H1 (cell line): ENCODE measurements at regions not wholly inside any gene's neighbourhood (a gene's known extent, or its start where the extent isn't known, plus 50 kb on each side); places are given as distances from the start of the nearest gene placed in this dataset.

Experiments
- CTCF ChIA-PET: fragments of 300-600 bp; sonication (Branson Sonifier 250); formaldehyde crosslinking; loops from one replicate; lab custom pipeline; 2021; ENCODE audit not compliant: partially characterized antibody; lab: Charles Lee
- POLR2A ChIA-PET: fragments of 300-600 bp; sonication (Branson Sonifier 250); formaldehyde crosslinking; loops from one replicate; lab custom pipeline; 2021; ENCODE audit warnings: inconsistent platforms; ENCODE audit not compliant: partially characterized antibody; lab: Charles Lee
- DNase-seq, 2 experiments: peaks; one replicate each; pipeline versions ENCODE4 v3.0.0 to v3.0.0-alpha.2; 2010 to 2022; ENCODE audit warnings: low spot score in 2 of 2, low read depth in 1 of 2, mixed read lengths in 1 of 2
- FAIRE-seq: peaks from 2 replicates; lab custom pipeline; 2011; peaks lifted over from hg19 to GRCh38; lab: Jason Lieb, UNC
- H2AFZ ChIP-seq: 2 replicates; pipeline ENCODE4 v1.8.1; 2012; ENCODE audit warnings: low read length, inconsistent platforms
- H2AK5ac ChIP-seq: 2 replicates; pipeline ENCODE4 v1.6.1; 2013; ENCODE audit warnings: low read depth, low read length
- H2BK120ac ChIP-seq: replicated peaks from 2 replicates; pipeline ENCODE3; 2013; ENCODE audit warnings: low read depth, low read length, inconsistent platforms
- H2BK12ac ChIP-seq: 2 replicates; pipeline ENCODE4 v1.6.1; 2013; ENCODE audit warnings: low read depth, low read length
- H2BK15ac ChIP-seq: 2 replicates; pipeline ENCODE4 v1.6.1; 2013; ENCODE audit warnings: low read length
- H2BK20ac ChIP-seq: 2 replicates; pipeline ENCODE4 v1.6.1; 2013; ENCODE audit warnings: low read length
- H2BK5ac ChIP-seq: 2 replicates; pipeline ENCODE4 v1.6.1; 2013; ENCODE audit warnings: low read depth, low read length
- H3K14ac ChIP-seq: 2 replicates; pipeline ENCODE4 v1.6.1; 2013; ENCODE audit warnings: inconsistent platforms; ENCODE audit not compliant: insufficient read length
- H3K18ac ChIP-seq: 2 replicates; pipeline ENCODE4 v1.6.1; 2013; ENCODE audit warnings: low read length; ENCODE audit errors: extremely low read depth
- H3K23ac ChIP-seq: 2 replicates; pipeline ENCODE4 v1.6.1; 2013; ENCODE audit warnings: inconsistent platforms; ENCODE audit not compliant: insufficient read length
- H3K23me2 ChIP-seq: 2 replicates; pipeline ENCODE4 v1.6.1; 2013; ENCODE audit warnings: low read depth, low read length
- H3K27ac ChIP-seq: 2 replicates; pipeline ENCODE4 v1.6.1; 2011; ENCODE audit warnings: low read depth, low read length, inconsistent platforms
- H3K27me3 ChIP-seq, 4 experiments: replicated peaks in 1 of 4; 1 replicate in 1 of 4; 2 replicates in 3 of 4; pipeline versions ENCODE4 v1.6.1 to v1.8.1; 2011 to 2013; ENCODE audit warnings: low read length in 3 of 4, mild to moderate bottlenecking in 3 of 4, inconsistent platforms in 2 of 4, mixed read lengths in 2 of 4, moderate library complexity in 1 of 4; ENCODE audit not compliant: control insufficient read depth in 3 of 4, insufficient read depth in 3 of 4; ENCODE audit errors: extremely low read depth in 1 of 4
- H3K36me3 ChIP-seq, 4 experiments: 2 replicates each; pipeline versions ENCODE4 v1.6.1 to v1.8.1; 2011 to 2013; ENCODE audit warnings: mild to moderate bottlenecking in 4 of 4, low read length in 3 of 4, moderate library complexity in 2 of 4, control low read depth in 1 of 4, inconsistent platforms in 1 of 4; ENCODE audit not compliant: insufficient read depth in 4 of 4, control insufficient read depth in 2 of 4
- H3K4ac ChIP-seq: replicated peaks from 2 replicates; pipeline ENCODE3; 2013; ENCODE audit warnings: low read length, low read depth, mixed read lengths, inconsistent platforms; ENCODE audit not compliant: insufficient read length
- H3K4me1 ChIP-seq, 4 experiments: replicated peaks in 1 of 4; 1 replicate in 1 of 4; 2 replicates in 3 of 4; pipeline versions ENCODE4 v1.6.1 to v1.8.1; 2011 to 2013; ENCODE audit warnings: low read length in 3 of 4, inconsistent platforms in 2 of 4, mixed read lengths in 1 of 4; ENCODE audit not compliant: insufficient read depth in 4 of 4, control insufficient read depth in 3 of 4
- H3K4me2 ChIP-seq, 2 experiments: 2 replicates each; pipeline versions ENCODE4 v1.6.1 to v1.8.1; 2011 to 2013; ENCODE audit warnings: low read depth in 2 of 2, low read length in 2 of 2, control low read depth in 1 of 2, inconsistent platforms in 1 of 2, mild to moderate bottlenecking in 1 of 2; ENCODE audit not compliant: insufficient read depth in 1 of 2
- H3K4me3 ChIP-seq, 4 experiments: fragments of 200-600, 300-600 bp in 1 of 4; sonication (generic), shearing (Covaris generic), sonication (Bioruptor Twin) in 1 of 4; 2 replicates each; pipeline versions ENCODE4 v1.5.1 to v1.8.1; 2011 to 2016; ENCODE audit warnings: low read length in 4 of 4, low read depth in 3 of 4, control low read depth in 2 of 4, inconsistent platforms in 2 of 4, mild to moderate bottlenecking in 2 of 4, mixed read lengths in 1 of 4, moderate library complexity in 1 of 4; ENCODE audit not compliant: insufficient read depth in 2 of 4; ENCODE audit errors: extremely low read depth in 1 of 4
- H3K56ac ChIP-seq: replicated peaks from 2 replicates; pipeline ENCODE3; 2013; ENCODE audit warnings: low read depth, mild to moderate bottlenecking, mixed read lengths, low read length, inconsistent platforms; ENCODE audit not compliant: insufficient read length
- H3K79me1 ChIP-seq: 2 replicates; pipeline ENCODE4 v1.6.1; 2013; ENCODE audit warnings: low read depth, low read length, control low read depth
- H3K79me2 ChIP-seq, 2 experiments: 2 replicates each; pipeline versions ENCODE4 v1.6.1 to v1.8.1; 2012 to 2013; ENCODE audit warnings: low read length in 2 of 2, mild to moderate bottlenecking in 2 of 2, inconsistent platforms in 1 of 2; ENCODE audit not compliant: insufficient read depth in 2 of 2, control insufficient read depth in 1 of 2
- H3K9ac ChIP-seq, 4 experiments: replicated peaks in 1 of 4; 1 replicate in 1 of 4; 2 replicates in 3 of 4; pipeline versions ENCODE4 v1.6.1 to v1.8.1; 2011 to 2013; ENCODE audit warnings: low read depth in 3 of 4, low read length in 3 of 4, control low read depth in 2 of 4, mild to moderate bottlenecking in 2 of 4, moderate library complexity in 2 of 4, inconsistent platforms in 1 of 4; ENCODE audit errors: extremely low read depth in 1 of 4
- H3K9me3 ChIP-seq, 2 experiments: 2 replicates each; pipeline versions ENCODE4 v1.6.1 to v1.8.1; 2012 to 2013; ENCODE audit warnings: mild to moderate bottlenecking in 2 of 2, moderate library complexity in 2 of 2, control low read depth in 1 of 2, inconsistent platforms in 1 of 2, low read depth in 1 of 2, low read length in 1 of 2, mixed read lengths in 1 of 2; ENCODE audit not compliant: insufficient read depth in 2 of 2
- H4K20me1 ChIP-seq, 2 experiments: replicated peaks in 1 of 2; 2 replicates each; pipeline versions ENCODE3 to v1.8.1; 2011 to 2013; ENCODE audit warnings: inconsistent platforms in 2 of 2, low read length in 2 of 2, mild to moderate bottlenecking in 1 of 2; ENCODE audit not compliant: insufficient read depth in 2 of 2, control insufficient read depth in 1 of 2
- H4K5ac ChIP-seq: 2 replicates; pipeline ENCODE4 v1.6.1; 2013; ENCODE audit warnings: low read length, low read depth, mixed read lengths, inconsistent platforms; ENCODE audit not compliant: insufficient read length
- H4K8ac ChIP-seq: 2 replicates; pipeline ENCODE4 v1.8.0; 2013; ENCODE audit warnings: mild to moderate bottlenecking, moderate library complexity, low read length, inconsistent platforms; ENCODE audit not compliant: insufficient read depth; ENCODE audit errors: extremely low read depth
- H4K91ac ChIP-seq: replicated peaks from 2 replicates; pipeline ENCODE3; 2013; ENCODE audit warnings: low read length, mixed read lengths, inconsistent platforms; ENCODE audit not compliant: insufficient read length
- BRCA1 ChIP-seq: IDR thresholded peaks from 2 replicates; pipeline ENCODE4 v1.6.1; 2012; ENCODE audit warnings: low read depth, low read length, improper control_type of control experiment
- CHD1 ChIP-seq: IDR thresholded peaks from 2 replicates; pipeline ENCODE4 v1.6.1; 2012; ENCODE audit warnings: low read depth, low read length, improper control_type of control experiment
- KDM4A ChIP-seq: IDR thresholded peaks from one replicate; pipeline ENCODE4 v1.7.1; 2012; ENCODE audit warnings: low read depth, mild to moderate bottlenecking, moderate library complexity, low read length, inconsistent platforms; ENCODE audit not compliant: severe bottlenecking
- NRF1 ChIP-seq: IDR thresholded peaks from 2 replicates; pipeline ENCODE4 v1.6.1; 2011; ENCODE audit warnings: mild to moderate bottlenecking, low read depth, low read length, improper control_type of control experiment
- RBBP5 ChIP-seq: IDR thresholded peaks from 2 replicates; pipeline ENCODE4 v1.7.1; 2012; ENCODE audit warnings: low read depth, mild to moderate bottlenecking, inconsistent platforms, low read length, moderate library complexity, borderline replicate concordance
- TAF1 ChIP-seq: IDR thresholded peaks from 2 replicates; pipeline ENCODE4 v1.6.1; 2011; ENCODE audit warnings: mild to moderate bottlenecking, low read depth, low read length
- TBP ChIP-seq: IDR thresholded peaks from 2 replicates; pipeline ENCODE4 v1.6.1; 2011; ENCODE audit warnings: low read depth, low read length, improper control_type of control experiment
- WGBS, 2 experiments: shearing (Covaris generic) in 1 of 2; methylation state at CpG; one replicate each; pipeline versions ENCODE4 v1.1.6 to v1.1.7; 2013 to 2015; ENCODE audit warnings: low lambda C conversion rate in 2 of 2, mixed read lengths in 2 of 2, inconsistent platforms in 1 of 2, low coverage in 1 of 2, missing lambda C conversion rate in 1 of 2; ENCODE audit not compliant: insufficient replicate concordance in 2 of 2, insufficient coverage in 1 of 2, insufficient read length in 1 of 2; ENCODE audit errors: extremely low coverage in 1 of 2, missing lambda C conversion rate in 1 of 2; 5-methylcytosine and 5-hydroxymethylcytosine counted together

GRCh38 chr5:167413506-167413905, 877.9 kb upstream of the WWC1 start:
- no peaks in the 10 kb centered on the region for H3K4me1 ChIP-seq
- CTCF ChIA-PET, result interaction anchor here (0.6 kb wide), 1 partner anchor 131 kb away, joined by 3 read pairs; no protein-coding TSS in a partner anchor
- no peak overlapping the region for H3K4ac ChIP-seq
- no peaks in the 10 kb centered on the region for H3K79me1 ChIP-seq
- TF ChIP-seq BRCA1, result no peak
- TF ChIP-seq KDM4A, result no peak
- no peak for TF ChIP-seq RBBP5
- no peak for TF ChIP-seq NRF1
- TF ChIP-seq CHD1, result no peak
- TF ChIP-seq TAF1, result no peak
- no peak for TF ChIP-seq TBP
- TF ChIP-seq, all 59 proteins: peak for 0
- Histone ChIP-seq H3K79me2 (no peaks in the 10 kb centered on the region), H2BK12ac (no peak overlapping the region), H3K9ac (no peak overlapping the region), H2AK5ac (no peak overlapping the region), H2AFZ (no peak overlapping the region), H3K4me2 (no peak overlapping the region), H3K18ac (no peak overlapping the region), H2BK15ac (no peak overlapping the region), H3K23me2 (peaks cover 2% of the 10 kb centered on the region; the same call in 1 of the 2 replicates), H3K56ac (no peak overlapping the region), H2BK120ac (no peak overlapping the region), H3K4me3 (no peak overlapping the region), H3K9me3 (no peaks in the 10 kb centered on the region), H3K23ac (no peak overlapping the region), H3K27me3 (no peaks in the 10 kb centered on the region), H3K36me3 (no peaks in the 10 kb centered on the region), H4K20me1 (no peaks in the 10 kb centered on the region), H4K5ac (no peak overlapping the region), H2BK20ac (no peak overlapping the region), H2BK5ac (no peak overlapping the region), H3K27ac (no peak overlapping the region), H3K14ac (no peak overlapping the region), H4K91ac (no peak overlapping the region), H4K8ac (no peak overlapping the region)
- POLR2A ChIA-PET, result no interaction called here
- WGBS, 2 experiments, result 92% methylated on average over 5 of the region's 5 CpGs; no CpG with 5 or more reads in 1 of the 2 experiments
- FAIRE-seq (no peak), DNase-seq (no peak)
